Thoracic aorta (tissue), 2 donors: ENCODE measurements at regions not wholly inside any gene's neighbourhood (a gene's known extent, or its start where the extent isn't known, plus 50 kb on each side); places are given as distances from the start of the nearest gene placed in this dataset.

ENCODE experiments used
- ATAC-seq: fragments of 150-250 bp; one replicate; pipeline ENCODE4 v1.8.0; 2017; ENCODE audit warnings: low read depth; ENCODE audit not compliant: insufficient number of reproducible peaks, low FRiP score
- DNase-seq: peaks from one replicate; pipeline ENCODE4 v3.0.0-alpha.2; 2020; ENCODE audit warnings: low spot score
- H3K27ac ChIP-seq, 2 donors: fragments of 200-600 bp; sonication (generic); 1 replicate in 1 of 2; 2 replicates in 1 of 2; pipeline ENCODE4 v1.5.1; 2016; ENCODE audit warnings: mild to moderate bottlenecking in 2 of 2, moderate library complexity in 2 of 2
- H3K27me3 ChIP-seq: fragments of 200-600 bp; sonication (generic); replicated peaks from 2 replicates; pipeline ENCODE4 v1.6.0; 2016; ENCODE audit warnings: mild to moderate bottlenecking; ENCODE audit not compliant: insufficient read depth
- H3K36me3 ChIP-seq: fragments of 200-600 bp; sonication (generic); one replicate; pipeline ENCODE4 v1.5.1; 2016
- H3K4me1 ChIP-seq, 2 donors: fragments of 200-600 bp; sonication (generic); 1 replicate in 1 of 2; 2 replicates in 1 of 2; pipeline versions ENCODE4 v1.5.1 to v1.6.0; 2016; ENCODE audit warnings: low read depth in 2 of 2, mild to moderate bottlenecking in 1 of 2; ENCODE audit not compliant: control insufficient read depth in 1 of 2
- H3K4me3 ChIP-seq: fragments of 200-600 bp; sonication (generic); 2 replicates; pipeline ENCODE4 v1.5.1; 2016; ENCODE audit warnings: mild to moderate bottlenecking
- H3K9me3 ChIP-seq: fragments of 200-600 bp; sonication (generic); 2 replicates; pipeline ENCODE4 v1.5.1; 2016
- CTCF ChIP-seq: fragments of 200-600 bp; sonication (generic); IDR thresholded peaks from one replicate; pipeline ENCODE4 v1.5.1; 2019; ENCODE audit warnings: antibody characterized with exemption

- no peak overlapping the region for H3K4me3 ChIP-seq
- TF ChIP-seq CTCF: no peak
- ATAC-seq (no peak), DNase-seq (no peak)
- no peaks in the 10 kb centered on the region for H3K27me3 ChIP-seq
- H3K4me1 ChIP-seq: no peaks in the 10 kb centered on the region
- H3K36me3 ChIP-seq: no peaks in the 10 kb centered on the region
- H3K27ac ChIP-seq: no peak overlapping the region
- no peaks in the 10 kb centered on the region for H3K9me3 ChIP-seq
Measured at GRCh38 chr21:16055014-16055413, 325.2 kb downstream of the USP25 start.

- no peak for DNase-seq
- Histone ChIP-seq H3K27me3 (no peaks in the 10 kb centered on the region), H3K36me3 (no peaks in the 10 kb centered on the region), H3K4me1 (no peaks in the 10 kb centered on the region), H3K4me3 (no peak overlapping the region), H3K9me3 (no peaks in the 10 kb centered on the region), H3K27ac (no peak overlapping the region)
- TF ChIP-seq CTCF: no peak
- no peak for ATAC-seq
Measured at GRCh38 chr21:16058896-16059295, 329.1 kb downstream of the USP25 start.

- ATAC-seq: no peak
Measured at GRCh38 chr21:16059981-16060380, 330.2 kb downstream of the USP25 start.

GRCh38 chr21:16061194-16061593, 331.4 kb downstream of the USP25 start:
- TF ChIP-seq CTCF: no peak
- H3K4me1 ChIP-seq: no peaks in the 10 kb centered on the region
- DNase-seq (no peak), ATAC-seq (no peak)
- H3K27ac ChIP-seq: no peak overlapping the region
- H3K4me3 ChIP-seq: no peak overlapping the region
- H3K9me3 ChIP-seq: no peaks in the 10 kb centered on the region
- no peaks in the 10 kb centered on the region for H3K36me3 ChIP-seq
- no peaks in the 10 kb centered on the region for H3K27me3 ChIP-seq

More at GRCh38 chr21:16059981-16060380, 330.2 kb downstream of the USP25 start:
- H3K27me3 ChIP-seq: no peaks in the 10 kb centered on the region
- no peaks in the 10 kb centered on the region for H3K4me1 ChIP-seq
- DNase-seq: no peak
- no peaks in the 10 kb centered on the region for H3K36me3 ChIP-seq
- no peaks in the 10 kb centered on the region for H3K9me3 ChIP-seq
- no peak for TF ChIP-seq CTCF
- no peak overlapping the region for H3K27ac ChIP-seq
- H3K4me3 ChIP-seq: no peak overlapping the region

- no peak overlapping the region for H3K4me3 ChIP-seq
- no peaks in the 10 kb centered on the region for H3K36me3 ChIP-seq
- no peak overlapping the region for H3K27ac ChIP-seq
- no peak for TF ChIP-seq CTCF
- DNase-seq (no peak), ATAC-seq (no peak)
- H3K27me3 ChIP-seq: no peaks in the 10 kb centered on the region
- H3K9me3 ChIP-seq: no peaks in the 10 kb centered on the region
- H3K4me1 ChIP-seq: peaks cover 0 to 7% of the 10 kb centered on the region in 2 donors
Measured at GRCh38 chr21:16069178-16070112, 339.7 kb downstream of the USP25 start.
